ENCODE measurements at regions not wholly inside any gene's neighbourhood (a gene's known extent, or its start where the extent isn't known, plus 50 kb on each side); places are given as distances from the start of the nearest gene placed in this dataset.

- H3K4me3 Mint-ChIP-seq = no peak overlapping the region
- H3K4me1 Mint-ChIP-seq (ENCODE audit: low read depth) = peaks cover 21% of the 10 kb centered on the region
- no peaks in the 10 kb centered on the region for H3K9me3 Mint-ChIP-seq
- peaks cover 63% of the 10 kb centered on the region for H3K27me3 Mint-ChIP-seq (ENCODE audit: low read depth)
- DNase-seq (ENCODE audit: low spot score) = no peak
- no peak overlapping the region for H3K27ac Mint-ChIP-seq
- H3K36me3 Mint-ChIP-seq (ENCODE audit: low read depth) = no peaks in the 10 kb centered on the region
Measured at GRCh38 chr10:114770009-114770408, 51.6 kb upstream of the FHIP2A start.

- peaks cover 62% of the 10 kb centered on the region for H3K27me3 Mint-ChIP-seq (ENCODE audit: low read depth)
- no peak for DNase-seq (ENCODE audit: low spot score)
- H3K9me3 Mint-ChIP-seq = no peaks in the 10 kb centered on the region
- no peak overlapping the region for H3K4me3 Mint-ChIP-seq
- no peaks in the 10 kb centered on the region for H3K36me3 Mint-ChIP-seq (ENCODE audit: low read depth)
- H3K4me1 Mint-ChIP-seq (ENCODE audit: low read depth) = peaks cover 21% of the 10 kb centered on the region
- H3K27ac Mint-ChIP-seq = no peak overlapping the region
Measured at GRCh38 chr10:114771157-114771556, 50.4 kb upstream of the FHIP2A start.

DNA sequence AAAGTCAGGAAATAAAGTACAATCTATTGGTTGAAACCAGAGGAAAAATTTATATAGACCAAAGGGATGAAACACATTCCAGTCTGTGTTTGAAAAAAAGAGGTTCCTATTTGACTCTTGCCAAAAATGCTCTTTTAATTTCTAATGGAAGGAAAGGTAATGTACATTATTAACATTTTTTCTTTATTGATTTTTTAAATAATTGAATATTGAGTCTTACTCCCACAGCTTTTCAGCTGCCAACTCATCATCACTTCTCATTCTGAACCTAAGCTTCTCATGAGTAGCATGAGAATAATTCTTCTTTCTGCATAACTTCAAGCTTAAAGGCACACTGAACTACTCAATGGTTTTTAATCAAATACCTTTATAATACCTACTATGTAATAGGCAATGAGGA, 49.8 kb upstream of the FHIP2A start:
- Mint-ChIP-seq H3K27me3 (ENCODE audit: low read depth) (peaks cover 56% of the 10 kb centered on the region), H3K27ac (no peak overlapping the region), H3K4me3 (no peak overlapping the region), H3K4me1 (ENCODE audit: low read depth) (peaks cover 19% of the 10 kb centered on the region), H3K9me3 (no peaks in the 10 kb centered on the region), H3K36me3 (ENCODE audit: low read depth) (no peaks in the 10 kb centered on the region)
- DNase-seq (ENCODE audit: low spot score) = no peak
